HL-60 (cell line): ENCODE measurements at regions not wholly inside any gene's neighbourhood (a gene's known extent, or its start where the extent isn't known, plus 50 kb on each side); places are given as distances from the start of the nearest gene placed in this dataset.

Source experiments
- CTCF ChIP-seq: IDR thresholded peaks from one replicate; pipeline ENCODE4 v1.5.1; 2011; ENCODE audit warnings: low read length, control low read depth, inconsistent platforms; ENCODE audit not compliant: insufficient read depth
- SPI1 ChIP-seq: IDR thresholded peaks from 2 replicates; pipeline ENCODE4 v1.6.1; 2012; ENCODE audit warnings: low read depth, mild to moderate bottlenecking, borderline replicate concordance

- no peak for TF ChIP-seq CTCF
- no peak for TF ChIP-seq SPI1
Observed at GRCh38 chr10:111831058-111831457, 352.5 kb downstream of the GPAM start.
